Thoracic aorta (tissue), 2 donors: ENCODE measurements at regions not wholly inside any gene's neighbourhood (a gene's known extent, or its start where the extent isn't known, plus 50 kb on each side); places are given as distances from the start of the nearest gene placed in this dataset.
"Not testable (repeated sequence)": the region's sequence is repeated elsewhere in the genome, so short reads cannot be mapped to it uniquely, and the experiment has no call there.

ENCODE experiments used
- ATAC-seq: fragments of 150-250 bp; one replicate; pipeline ENCODE4 v1.8.0; 2017; ENCODE audit warnings: low read depth; ENCODE audit not compliant: insufficient number of reproducible peaks, low FRiP score
- DNase-seq: peaks from one replicate; pipeline ENCODE4 v3.0.0-alpha.2; 2020; ENCODE audit warnings: low spot score
- H3K27ac ChIP-seq, 2 donors: fragments of 200-600 bp; sonication (generic); 1 replicate in 1 of 2; 2 replicates in 1 of 2; pipeline ENCODE4 v1.5.1; 2016; ENCODE audit warnings: mild to moderate bottlenecking in 2 of 2, moderate library complexity in 2 of 2
- H3K27me3 ChIP-seq: fragments of 200-600 bp; sonication (generic); replicated peaks from 2 replicates; pipeline ENCODE4 v1.6.0; 2016; ENCODE audit warnings: mild to moderate bottlenecking; ENCODE audit not compliant: insufficient read depth
- H3K36me3 ChIP-seq: fragments of 200-600 bp; sonication (generic); one replicate; pipeline ENCODE4 v1.5.1; 2016
- H3K4me1 ChIP-seq, 2 donors: fragments of 200-600 bp; sonication (generic); 1 replicate in 1 of 2; 2 replicates in 1 of 2; pipeline versions ENCODE4 v1.5.1 to v1.6.0; 2016; ENCODE audit warnings: low read depth in 2 of 2, mild to moderate bottlenecking in 1 of 2; ENCODE audit not compliant: control insufficient read depth in 1 of 2
- H3K4me3 ChIP-seq: fragments of 200-600 bp; sonication (generic); 2 replicates; pipeline ENCODE4 v1.5.1; 2016; ENCODE audit warnings: mild to moderate bottlenecking
- H3K9me3 ChIP-seq: fragments of 200-600 bp; sonication (generic); 2 replicates; pipeline ENCODE4 v1.5.1; 2016
- TF ChIP-seq, protein P1 (sequence below): fragments of 200-600 bp; sonication (generic); IDR thresholded peaks from one replicate; pipeline ENCODE4 v1.5.1; 2019; ENCODE audit warnings: antibody characterized with exemption

- Histone ChIP-seq H3K4me1 (no peaks in the 10 kb centered on the region), H3K9me3 (no peaks in the 10 kb centered on the region), H3K4me3 (no peak overlapping the region), H3K27ac (no peak overlapping the region), H3K36me3 (no peaks in the 10 kb centered on the region), H3K27me3 (no peaks in the 10 kb centered on the region)
- ATAC-seq (no peak), DNase-seq (no peak)
- TF ChIP-seq, protein P1, sequence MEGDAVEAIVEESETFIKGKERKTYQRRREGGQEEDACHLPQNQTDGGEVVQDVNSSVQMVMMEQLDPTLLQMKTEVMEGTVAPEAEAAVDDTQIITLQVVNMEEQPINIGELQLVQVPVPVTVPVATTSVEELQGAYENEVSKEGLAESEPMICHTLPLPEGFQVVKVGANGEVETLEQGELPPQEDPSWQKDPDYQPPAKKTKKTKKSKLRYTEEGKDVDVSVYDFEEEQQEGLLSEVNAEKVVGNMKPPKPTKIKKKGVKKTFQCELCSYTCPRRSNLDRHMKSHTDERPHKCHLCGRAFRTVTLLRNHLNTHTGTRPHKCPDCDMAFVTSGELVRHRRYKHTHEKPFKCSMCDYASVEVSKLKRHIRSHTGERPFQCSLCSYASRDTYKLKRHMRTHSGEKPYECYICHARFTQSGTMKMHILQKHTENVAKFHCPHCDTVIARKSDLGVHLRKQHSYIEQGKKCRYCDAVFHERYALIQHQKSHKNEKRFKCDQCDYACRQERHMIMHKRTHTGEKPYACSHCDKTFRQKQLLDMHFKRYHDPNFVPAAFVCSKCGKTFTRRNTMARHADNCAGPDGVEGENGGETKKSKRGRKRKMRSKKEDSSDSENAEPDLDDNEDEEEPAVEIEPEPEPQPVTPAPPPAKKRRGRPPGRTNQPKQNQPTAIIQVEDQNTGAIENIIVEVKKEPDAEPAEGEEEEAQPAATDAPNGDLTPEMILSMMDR = no peak
Measured at GRCh38 chr10:7069706-7070105, 341.1 kb downstream of the SFMBT2 start.

- ATAC-seq (no peak), DNase-seq (no peak)
- TF ChIP-seq, protein P1 = no peak
- Histone ChIP-seq H3K27ac (no peak overlapping the region), H3K4me3 (no peak overlapping the region), H3K9me3 (no peaks in the 10 kb centered on the region), H3K36me3 (no peaks in the 10 kb centered on the region), H3K4me1 (no peaks in the 10 kb centered on the region), H3K27me3 (no peaks in the 10 kb centered on the region)
Measured at GRCh38 chr10:7056216-7056615, 354.6 kb downstream of the SFMBT2 start.

DNA sequence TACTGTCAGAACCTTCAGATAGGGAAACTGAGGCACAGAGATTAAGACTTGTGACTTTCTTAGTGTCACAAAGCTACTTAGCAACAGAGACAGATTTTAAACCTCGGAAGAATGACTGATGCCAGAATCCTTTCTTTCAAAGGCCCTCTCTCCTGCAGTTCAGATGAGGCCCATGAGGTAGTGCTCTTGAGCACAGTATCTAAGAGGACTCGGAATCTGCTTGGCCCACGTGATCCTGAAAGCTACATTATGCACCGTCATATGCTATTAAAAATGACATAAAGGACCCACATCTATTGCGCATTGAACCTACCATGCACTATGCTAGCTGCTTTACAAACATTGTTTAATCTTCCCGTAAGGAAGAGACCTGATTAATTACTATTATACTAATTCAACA lies 355.9 kb downstream of the SFMBT2 start:
- H3K36me3 ChIP-seq = no peaks in the 10 kb centered on the region
- TF ChIP-seq, protein P1 = no peak
- no peak for ATAC-seq

DNA sequence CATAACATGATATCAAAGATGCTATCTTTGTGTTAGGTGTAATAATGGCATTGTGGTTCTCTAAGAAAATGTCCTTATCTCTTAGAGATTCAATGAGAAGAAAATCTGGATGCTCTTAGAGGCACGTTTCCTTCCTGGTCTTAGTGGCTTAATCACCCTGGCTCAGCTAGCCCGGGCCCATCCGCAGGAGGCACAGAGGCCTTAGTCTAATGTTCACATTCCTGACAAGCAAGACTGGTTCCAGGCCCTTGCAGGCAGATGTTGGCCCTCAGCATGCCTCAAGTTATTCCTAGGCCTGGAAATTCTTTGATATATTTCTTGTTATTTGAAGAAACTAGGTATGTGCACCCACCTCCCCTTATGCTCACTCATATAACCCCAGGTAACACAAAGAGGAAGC lies 357.6 kb downstream of the SFMBT2 start:
- Histone ChIP-seq H3K4me1 (no peaks in the 10 kb centered on the region), H3K27me3 (no peaks in the 10 kb centered on the region), H3K9me3 (no peaks in the 10 kb centered on the region), H3K4me3 (no peak overlapping the region), H3K27ac (no peak overlapping the region), H3K36me3 (no peaks in the 10 kb centered on the region)
- TF ChIP-seq, protein P1 = no peak
- ATAC-seq (no peak), DNase-seq (no peak)

More for the DNA sequence above, 355.9 kb downstream of the SFMBT2 start:
- H3K27me3 ChIP-seq = no peaks in the 10 kb centered on the region
- no peak for DNase-seq
- no peaks in the 10 kb centered on the region for H3K4me1 ChIP-seq
- H3K4me3 ChIP-seq = no peak overlapping the region
- H3K9me3 ChIP-seq = no peaks in the 10 kb centered on the region
- H3K27ac ChIP-seq = no peak overlapping the region

DNA sequence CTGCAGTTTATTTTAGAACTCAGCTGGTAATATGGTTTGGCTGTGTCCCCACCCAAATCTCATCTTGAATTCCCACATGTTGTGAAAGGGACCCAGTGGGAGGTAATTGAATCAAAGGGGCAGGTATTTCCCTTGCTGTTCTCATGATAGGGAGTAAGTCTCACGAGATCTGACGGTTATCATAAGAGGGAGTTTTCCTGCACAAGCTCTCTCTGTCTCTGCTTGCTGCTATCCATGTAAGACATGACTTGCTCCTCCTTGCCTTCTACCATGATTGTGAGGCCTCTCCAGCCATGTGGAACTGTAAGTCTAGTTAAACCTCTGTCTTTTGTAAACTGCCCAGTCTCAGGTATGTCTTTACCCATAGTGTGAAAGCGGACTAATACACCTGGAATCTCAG lies 360.8 kb downstream of the SFMBT2 start:
- ATAC-seq, H3K36me3 ChIP-seq, H3K27ac ChIP-seq, H3K4me1 ChIP-seq, DNase-seq, H3K4me3 ChIP-seq, H3K9me3 ChIP-seq, H3K27me3 ChIP-seq: not testable (repeated sequence)

GRCh38 chr10:7048061-7048460 lies 362.8 kb downstream of the SFMBT2 start:
- Histone ChIP-seq H3K27me3 (no peaks in the 10 kb centered on the region), H3K4me3 (no peak overlapping the region), H3K9me3 (no peaks in the 10 kb centered on the region), H3K4me1 (no peaks in the 10 kb centered on the region), H3K36me3 (no peaks in the 10 kb centered on the region), H3K27ac (no peak overlapping the region)
- ATAC-seq (no peak), DNase-seq (no peak)
- TF ChIP-seq, protein P1 = no peak
